Astrocyte of the spinal cord (primary cell): ENCODE measurements at regions not wholly inside any gene's neighbourhood (a gene's known extent, or its start where the extent isn't known, plus 50 kb on each side); places are given as distances from the start of the nearest gene placed in this dataset.

Experiments used
- DNase-seq: peaks from one replicate; pipeline ENCODE4 v3.0.0; 2011; ENCODE audit warnings: low read depth, low spot score
- H3K4me3 ChIP-seq: 2 replicates; pipeline ENCODE4 v1.5.1; 2011; ENCODE audit warnings: low read depth, mild to moderate bottlenecking, low read length, moderate library complexity
- in situ Hi-C: cut with HindIII; loops from 2 replicates; pipeline ENCODE4 v1.10.0; 2017; ENCODE audit warnings: low sequenced_read_pairs
- TF ChIP-seq, protein P1 (sequence below): IDR thresholded peaks from 2 replicates; pipeline ENCODE4 v1.5.1; 2012; ENCODE audit warnings: low read depth, mild to moderate bottlenecking, low read length, inconsistent platforms

DNA sequence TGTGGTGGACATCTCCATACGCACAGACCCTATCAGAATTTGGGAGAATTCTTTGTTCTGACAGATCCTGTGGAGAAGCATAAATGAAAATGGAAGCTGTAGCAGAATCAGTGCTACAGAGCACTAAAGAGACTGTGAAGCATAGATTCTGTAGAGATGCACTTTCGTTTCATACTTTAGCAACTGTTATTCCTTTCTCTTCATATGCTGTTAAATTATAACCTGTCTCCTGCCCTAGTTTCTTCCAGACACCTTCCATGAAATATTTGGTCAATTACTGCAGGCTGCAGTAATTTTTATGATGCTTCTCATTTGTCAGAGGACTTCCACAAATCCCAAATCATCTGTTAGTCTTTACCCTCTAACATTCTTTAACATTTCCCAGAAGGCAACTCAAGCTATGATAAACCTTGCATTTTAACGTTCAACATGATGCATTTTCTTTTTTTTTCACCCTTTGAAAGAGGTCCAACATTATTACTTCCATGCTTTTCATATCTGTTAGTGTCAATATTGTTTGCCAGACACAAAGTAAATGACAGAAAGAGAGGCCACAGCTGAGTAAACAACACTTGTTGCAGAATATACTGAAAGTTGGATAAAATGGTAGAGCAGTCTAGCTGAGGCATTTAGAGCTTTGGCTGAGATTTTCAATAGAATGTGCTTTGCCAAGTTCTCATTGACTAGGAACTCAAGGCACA lies 412.7 kb downstream of the LMO7 start:
- TF ChIP-seq, protein P1, sequence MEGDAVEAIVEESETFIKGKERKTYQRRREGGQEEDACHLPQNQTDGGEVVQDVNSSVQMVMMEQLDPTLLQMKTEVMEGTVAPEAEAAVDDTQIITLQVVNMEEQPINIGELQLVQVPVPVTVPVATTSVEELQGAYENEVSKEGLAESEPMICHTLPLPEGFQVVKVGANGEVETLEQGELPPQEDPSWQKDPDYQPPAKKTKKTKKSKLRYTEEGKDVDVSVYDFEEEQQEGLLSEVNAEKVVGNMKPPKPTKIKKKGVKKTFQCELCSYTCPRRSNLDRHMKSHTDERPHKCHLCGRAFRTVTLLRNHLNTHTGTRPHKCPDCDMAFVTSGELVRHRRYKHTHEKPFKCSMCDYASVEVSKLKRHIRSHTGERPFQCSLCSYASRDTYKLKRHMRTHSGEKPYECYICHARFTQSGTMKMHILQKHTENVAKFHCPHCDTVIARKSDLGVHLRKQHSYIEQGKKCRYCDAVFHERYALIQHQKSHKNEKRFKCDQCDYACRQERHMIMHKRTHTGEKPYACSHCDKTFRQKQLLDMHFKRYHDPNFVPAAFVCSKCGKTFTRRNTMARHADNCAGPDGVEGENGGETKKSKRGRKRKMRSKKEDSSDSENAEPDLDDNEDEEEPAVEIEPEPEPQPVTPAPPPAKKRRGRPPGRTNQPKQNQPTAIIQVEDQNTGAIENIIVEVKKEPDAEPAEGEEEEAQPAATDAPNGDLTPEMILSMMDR: no peak
- H3K4me3 ChIP-seq: no peak overlapping the region
- DNase-seq: no peak
- in situ Hi-C loops: no loop called here

DNA sequence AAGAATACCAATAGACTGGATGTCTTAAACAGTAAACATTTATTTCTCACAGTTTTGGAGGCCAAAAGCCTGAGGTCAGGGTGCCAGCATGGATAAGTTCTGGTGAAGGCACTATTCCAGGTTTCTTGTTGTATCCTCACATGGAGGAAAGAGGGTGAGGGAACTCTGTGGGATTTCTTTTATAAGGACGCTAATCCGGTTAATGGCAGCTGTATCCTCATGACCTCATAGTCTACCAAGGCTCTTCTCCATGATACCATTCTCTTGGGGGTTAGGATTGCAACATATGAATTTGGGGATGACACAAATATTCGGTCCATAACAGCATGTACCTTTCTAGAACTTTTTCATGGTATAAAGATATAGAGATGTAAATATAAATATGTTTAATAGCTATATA lies 412.0 kb downstream of the LMO7 start:
- TF ChIP-seq, protein P1: no peak
- no peak for DNase-seq
- in situ Hi-C loops: no loop called here
- H3K4me3 ChIP-seq: no peak overlapping the region

DNA sequence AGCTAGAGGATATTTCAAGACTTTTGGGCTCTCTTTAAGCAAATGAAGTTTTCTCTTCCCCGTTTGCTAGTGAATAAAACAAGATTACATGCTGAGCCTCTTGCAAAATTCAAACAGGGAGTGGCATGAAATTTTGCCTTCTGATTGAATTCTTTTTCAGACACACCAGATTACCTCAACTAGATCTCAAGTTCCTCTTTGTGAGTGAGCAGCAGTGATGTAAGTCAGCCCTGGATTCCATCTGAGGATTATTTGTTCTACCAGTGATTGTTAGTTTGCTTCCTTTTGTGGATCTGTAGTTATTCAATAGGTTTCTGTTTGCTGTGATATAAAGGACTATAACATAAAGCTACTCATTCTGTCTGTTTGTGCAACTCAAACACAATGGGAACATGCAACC lies 407.7 kb downstream of the LMO7 start:
- in situ Hi-C loops: no loop called here
- TF ChIP-seq, protein P1: no peak
- no peak overlapping the region for H3K4me3 ChIP-seq
- DNase-seq: no peak

DNA sequence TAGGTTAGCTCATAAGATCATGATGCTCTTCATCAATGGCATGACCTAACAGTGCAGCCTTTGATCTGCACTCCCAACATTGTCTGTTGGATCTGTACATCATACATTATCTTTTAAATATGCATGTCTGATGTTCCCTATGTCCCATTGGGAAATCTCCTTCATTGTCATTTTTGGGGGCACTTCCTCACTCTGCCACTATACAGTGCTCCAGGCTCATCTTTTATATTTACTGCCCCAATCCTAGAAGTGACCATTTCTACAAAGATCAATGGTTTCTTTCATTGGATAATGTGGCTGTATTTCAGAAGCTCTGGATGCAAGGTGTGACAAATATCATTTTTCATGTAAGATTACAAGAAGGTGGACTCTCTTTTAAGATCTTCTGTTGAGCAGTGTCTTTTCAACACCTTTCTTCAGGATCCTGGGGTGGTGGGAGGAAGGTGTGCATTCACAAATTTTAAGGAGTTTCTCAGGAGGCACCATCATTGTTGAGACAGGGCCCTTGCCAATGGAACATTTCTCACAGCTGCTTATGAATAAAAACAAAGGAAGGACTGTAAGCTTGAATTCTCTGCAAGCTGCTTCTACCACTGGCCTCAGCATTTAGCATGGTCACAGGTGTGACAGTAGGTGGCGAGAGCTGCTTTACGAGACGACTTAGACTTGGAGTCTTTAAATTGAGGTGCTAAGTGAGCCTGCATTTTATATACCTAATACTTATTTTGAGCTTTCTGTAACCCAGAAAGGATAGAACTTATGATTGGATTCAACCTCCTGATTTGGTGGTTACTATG lies 403.0 kb downstream of the LMO7 start:
- in situ Hi-C loops: no loop called here
- DNase-seq: no peak
- TF ChIP-seq, protein P1: peak; percentile 20
- H3K4me3 ChIP-seq: no peak overlapping the region

DNA sequence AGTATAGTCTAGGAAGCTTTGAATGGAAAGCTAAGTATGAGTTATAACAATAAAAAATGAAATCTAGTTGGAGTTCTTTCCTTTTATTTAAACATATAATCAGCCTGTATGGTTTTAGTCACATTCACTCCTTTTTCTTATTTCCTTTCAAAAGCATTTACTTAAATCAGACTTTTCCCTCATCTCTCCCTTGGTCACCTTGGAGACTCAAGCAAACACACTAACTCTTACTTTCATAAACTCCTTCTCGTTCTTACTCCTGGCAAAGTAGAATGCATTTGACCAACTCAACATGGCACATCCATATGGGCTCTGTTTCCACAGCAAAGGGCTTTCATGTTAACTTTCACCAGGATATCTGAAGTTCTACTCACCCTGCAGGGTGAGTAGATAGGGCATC lies 400.0 kb downstream of the LMO7 start:
- H3K4me3 ChIP-seq: no peak overlapping the region
- in situ Hi-C loops: no loop called here
- peak; percentile 9 for DNase-seq
- TF ChIP-seq, protein P1: no peak

DNA sequence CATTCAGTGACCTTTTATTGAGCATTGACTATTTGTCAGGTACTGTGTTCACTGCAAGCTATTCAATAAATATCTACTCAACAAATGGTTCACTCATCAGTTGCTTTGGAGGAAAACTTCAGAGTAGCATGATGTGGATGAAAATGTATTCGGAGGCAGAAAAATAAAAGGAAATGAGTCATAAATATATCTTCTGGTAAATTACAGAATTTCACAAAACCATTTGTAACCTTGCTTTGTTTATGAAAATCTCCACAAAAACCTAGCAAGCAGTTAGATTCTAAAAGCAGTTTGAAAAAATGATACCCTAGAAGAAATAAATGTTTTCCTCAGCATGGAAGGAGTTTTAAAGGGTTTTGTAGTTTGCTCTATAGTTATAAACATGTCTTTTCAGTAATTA lies 399.6 kb downstream of the LMO7 start:
- TF ChIP-seq, protein P1: no peak
- DNase-seq: peak; percentile 14
- H3K4me3 ChIP-seq: no peak overlapping the region
- in situ Hi-C loops: no loop called here
